ENCODE measurements at regions not wholly inside any gene's neighbourhood (a gene's known extent, or its start where the extent isn't known, plus 50 kb on each side); places are given as distances from the start of the nearest gene placed in this dataset.

GRCh38 chr17:73901661-73902415, 257.6 kb upstream of the SDK2 start:
- ATAC-seq, result no peak
- no TSS peak for BruUV-seq (replicated peaks)
- Histone ChIP-seq H3K27ac (ENCODE audit: extremely low read length, insufficient read depth, low read length) (no peak overlapping the region), H3K27me3 (ENCODE audit: control insufficient read depth in 1 of 2, insufficient read depth in 2 of 2, low read length in 2 of 2) (0 out of 5 replicates have a peak, but pooled peaks cover 0 to 19% of the 10 kb centered on the region in 2 experiments), H3K4me2 (ENCODE audit: low read depth, low read length) (no peak overlapping the region), H3K9me3 (ENCODE audit: low read length) (no peaks in the 10 kb centered on the region), H3K4me3 (replicated peaks in 1 of 3; ENCODE audit: insufficient read depth in 1 of 3, low read depth in 2 of 3, low read length in 3 of 3) (no peak overlapping the region), H3K79me2 (ENCODE audit: insufficient read depth, low read length) (no peaks in the 10 kb centered on the region), H3K4me1 (ENCODE audit: insufficient read depth, low read length) (no peaks in the 10 kb centered on the region), H3K9ac (ENCODE audit: insufficient read depth, low read depth, low read length) (no peak overlapping the region), H2AFZ (ENCODE audit: low read length) (no peak overlapping the region), H3K36me3 (replicated peaks in 1 of 2; ENCODE audit: control insufficient read depth in 1 of 2, insufficient read depth in 2 of 2, low read length in 2 of 2) (no peaks in the 10 kb centered on the region), H4K20me1 (ENCODE audit: insufficient read depth, low read length) (no peaks in the 10 kb centered on the region)
- WGBS (ENCODE audit: low lambda C conversion rate), result 78% methylated on average over 49 of the region's 49 CpGs
- CTCF ChIA-PET (ENCODE audit: low intra/inter-chr PET ratio, low total read pairs), result no interaction called here
- POLR2A ChIA-PET, result no interaction called here
- TF ChIP-seq ZNF205 (CRISPR knock-in tag; IDR thresholded peaks at IDR 0.05) (no peak), SATB2 (CRISPR knock-in tag; IDR thresholded peaks at IDR 0.05) (no peak), ZNF350 (CRISPR knock-in tag; IDR thresholded peaks at IDR 0.05; ENCODE audit: borderline replicate concordance, low read depth) (no peak), ZNF530 (CRISPR knock-in tag; IDR thresholded peaks at IDR 0.05; ENCODE audit: low read depth) (no peak), CHD2 (IDR thresholded peaks at IDR 0.05; ENCODE audit: low read depth, low read length) (no peak)
- intact Hi-C loops (cut with micrococcal nuclease; ENCODE audit: unreplicated experiment), result no loop called here
- no peak for DNase-seq (ENCODE audit: low spot score)
- in situ Hi-C loops (cut with HindIII; ENCODE audit: extremely low pct_ligation_motif_present, low pct_unique_long_range_greater_than_20kb), result no loop called here
- no peak for FAIRE-seq

DNA sequence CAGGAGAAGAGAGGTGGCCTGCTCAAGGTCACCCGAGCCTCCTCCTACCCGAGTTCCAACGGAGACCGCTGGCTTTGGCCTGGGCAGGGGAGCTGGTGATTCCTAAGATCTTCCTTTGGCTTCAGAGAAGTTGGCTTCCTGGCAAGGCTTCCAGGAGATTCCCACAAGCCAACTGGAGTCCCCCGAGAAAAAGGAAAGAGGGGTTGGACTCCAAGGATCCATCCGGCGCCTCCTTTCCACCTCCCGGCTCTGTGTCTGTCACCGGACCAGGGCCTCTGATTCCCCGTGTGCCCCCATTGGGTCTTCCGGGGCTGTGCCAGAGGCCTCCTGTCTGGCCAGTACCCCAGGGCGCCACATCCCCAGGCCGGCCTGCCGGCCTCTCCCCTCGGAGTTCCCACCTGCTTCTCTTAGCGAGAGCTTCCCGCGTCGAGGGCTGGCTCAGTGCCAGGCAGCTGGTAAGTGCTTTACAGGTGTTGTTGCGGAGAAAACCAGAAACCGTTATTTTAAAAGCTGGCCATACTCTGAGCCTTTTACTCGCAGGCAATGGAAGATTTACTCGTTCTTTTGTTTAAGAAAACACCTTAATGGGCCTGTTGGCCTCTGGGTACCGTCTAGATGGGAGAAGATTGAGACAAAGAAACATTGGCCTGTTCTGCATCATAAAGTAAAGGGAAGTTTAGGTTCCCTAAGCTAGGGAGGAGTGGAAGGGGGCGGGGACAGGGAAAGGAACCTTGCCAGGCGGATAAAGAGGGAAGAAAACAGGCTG, 258.4 kb upstream of the SDK2 start:
- Histone ChIP-seq H3K9ac (ENCODE audit: insufficient read depth, low read depth, low read length) (no peak overlapping the region), H3K79me2 (ENCODE audit: insufficient read depth, low read length) (no peaks in the 10 kb centered on the region), H3K27ac (ENCODE audit: extremely low read length, insufficient read depth, low read length) (no peak overlapping the region), H3K4me1 (ENCODE audit: insufficient read depth, low read length) (no peaks in the 10 kb centered on the region), H3K36me3 (replicated peaks in 1 of 2; ENCODE audit: control insufficient read depth in 1 of 2, insufficient read depth in 2 of 2, low read length in 2 of 2) (no peaks in the 10 kb centered on the region), H3K27me3 (ENCODE audit: control insufficient read depth in 1 of 2, insufficient read depth in 2 of 2, low read length in 2 of 2) (0 out of 5 replicates have a peak, but pooled peaks cover 0 to 22% of the 10 kb centered on the region in 2 experiments), H3K4me2 (ENCODE audit: low read depth, low read length) (no peak overlapping the region), H3K4me3 (replicated peaks in 1 of 3; ENCODE audit: insufficient read depth in 1 of 3, low read depth in 2 of 3, low read length in 3 of 3) (no peak overlapping the region), H4K20me1 (ENCODE audit: insufficient read depth, low read length) (no peaks in the 10 kb centered on the region), H2AFZ (ENCODE audit: low read length) (no peak overlapping the region), H3K9me3 (ENCODE audit: low read length) (no peaks in the 10 kb centered on the region)
- FAIRE-seq (no peak), ATAC-seq (no peak), DNase-seq (ENCODE audit: low spot score) (no peak)
- POLR2A ChIA-PET, result no interaction called here
- in situ Hi-C loops (cut with HindIII; ENCODE audit: extremely low pct_ligation_motif_present, low pct_unique_long_range_greater_than_20kb), result no loop called here
- WGBS (ENCODE audit: low lambda C conversion rate), result 48% methylated on average over 24 of the region's 26 CpGs
- intact Hi-C loops (cut with micrococcal nuclease; ENCODE audit: unreplicated experiment), result no loop called here
- BruUV-seq (replicated peaks), result no TSS peak
- CTCF ChIA-PET (ENCODE audit: low intra/inter-chr PET ratio, low total read pairs), result no interaction called here
- TF ChIP-seq ZNF160 (CRISPR knock-in tag; IDR thresholded peaks at IDR 0.05) (no peak), ZNF256 (CRISPR knock-in tag; conservative IDR thresholded peaks at IDR 0.05) (no peak), MED8 (CRISPR knock-in tag; IDR thresholded peaks at IDR 0.05; ENCODE audit: insufficient replicate concordance) (no peak), MEF2D (CRISPR knock-in tag; IDR thresholded peaks at IDR 0.05) (no peak), ZNF605 (CRISPR knock-in tag; IDR thresholded peaks at IDR 0.05) (no peak), ELF4 (CRISPR knock-in tag; IDR thresholded peaks at IDR 0.05; ENCODE audit: borderline replicate concordance) (no peak), ZNF710 (CRISPR knock-in tag; IDR thresholded peaks at IDR 0.05; ENCODE audit: borderline replicate concordance) (no peak), KLF11 (CRISPR knock-in tag; IDR thresholded peaks at IDR 0.05) (no peak), TMF1 (CRISPR knock-in tag; IDR thresholded peaks at IDR 0.05; ENCODE audit: low read depth) (no peak), LBX2 (CRISPR knock-in tag; IDR thresholded peaks at IDR 0.05; ENCODE audit: borderline replicate concordance) (no peak)
- TF ChIP-seq, protein P1, sequence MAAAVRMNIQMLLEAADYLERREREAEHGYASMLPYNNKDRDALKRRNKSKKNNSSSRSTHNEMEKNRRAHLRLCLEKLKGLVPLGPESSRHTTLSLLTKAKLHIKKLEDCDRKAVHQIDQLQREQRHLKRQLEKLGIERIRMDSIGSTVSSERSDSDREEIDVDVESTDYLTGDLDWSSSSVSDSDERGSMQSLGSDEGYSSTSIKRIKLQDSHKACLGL (CRISPR knock-in tag; IDR thresholded peaks at IDR 0.05), result no peak

Data from HepG2 (cell line).